Lower lobe of right lung (tissue), 2 donors: ENCODE measurements at regions not wholly inside any gene's neighbourhood (a gene's known extent, or its start where the extent isn't known, plus 50 kb on each side); places are given as distances from the start of the nearest gene placed in this dataset.

Source experiments
- ATAC-seq, 2 donors: fragments of 200-7000 bp; cut with Tn5 transposase; one replicate each; pipeline ENCODE4 v1.9.1; 2020 to 2022; ENCODE audit warnings: mild to moderate bottlenecking in 2 of 2, moderate library complexity in 2 of 2
- DNase-seq: peaks from one replicate; pipeline ENCODE4 v3.0.0-alpha.2; 2020
- H3K27ac ChIP-seq: fragments of 200-600 bp; one replicate; pipeline ENCODE4 v1.8.0; 2022
- H3K27me3 ChIP-seq: fragments of 200-600 bp; one replicate; pipeline ENCODE4 v1.8.0; 2022; ENCODE audit warnings: low read depth
- H3K36me3 ChIP-seq: fragments of 200-600 bp; one replicate; pipeline ENCODE4 v1.8.0; 2022; ENCODE audit warnings: mild to moderate bottlenecking
- H3K4me1 ChIP-seq: fragments of 200-600 bp; one replicate; pipeline ENCODE4 v1.8.0; 2022
- H3K4me3 ChIP-seq: fragments of 200-600 bp; one replicate; pipeline ENCODE4 v1.8.0; 2022; ENCODE audit warnings: mild to moderate bottlenecking
- H3K9me3 ChIP-seq: fragments of 200-600 bp; one replicate; pipeline ENCODE4 v1.8.0; 2022
- CTCF ChIP-seq: fragments of 200-600 bp; IDR thresholded peaks from one replicate; pipeline ENCODE4 v1.8.0; 2022; ENCODE audit warnings: antibody characterized with exemption, mild to moderate bottlenecking
- intact Hi-C: fragments of 100-400 bp; cut with DNase I; formaldehyde crosslinking; loops from one replicate; pipeline ENCODE4 v1.11.0; 2022
- donor health status: DM: no; HTN: yes; CAD: no; lungs with severe emphysema.

GRCh38 chr2:177320596-177320995 is 56.1 kb upstream of the NFE2L2 start:
- DNase-seq = no peak
- intact Hi-C loops = no loop called here
- no peaks in the 10 kb centered on the region for H3K9me3 ChIP-seq
- H3K4me3 ChIP-seq = no peak overlapping the region
- H3K36me3 ChIP-seq = no peaks in the 10 kb centered on the region
- no peak for ATAC-seq
- TF ChIP-seq CTCF = no peak
- H3K4me1 ChIP-seq = no peaks in the 10 kb centered on the region
- no peak overlapping the region for H3K27ac ChIP-seq
- no peaks in the 10 kb centered on the region for H3K27me3 ChIP-seq

- H3K36me3 ChIP-seq = no peaks in the 10 kb centered on the region
- no peaks in the 10 kb centered on the region for H3K27me3 ChIP-seq
- no peak overlapping the region for H3K4me3 ChIP-seq
- no peak for TF ChIP-seq CTCF
- H3K27ac ChIP-seq = no peak overlapping the region
- intact Hi-C loops = no loop called here
- no peaks in the 10 kb centered on the region for H3K4me1 ChIP-seq
- H3K9me3 ChIP-seq = no peaks in the 10 kb centered on the region
- ATAC-seq (peak; percentile 54 to 58), DNase-seq (no peak)
These were observed 58.3 kb upstream of the NFE2L2 start for GRCh38 chr2:177322801-177323261.

GRCh38 chr2:177324797-177325196 is 60.3 kb upstream of the NFE2L2 start:
- Histone ChIP-seq H3K27ac (no peak overlapping the region), H3K4me1 (no peaks in the 10 kb centered on the region), H3K27me3 (no peaks in the 10 kb centered on the region), H3K4me3 (no peak overlapping the region), H3K9me3 (no peaks in the 10 kb centered on the region), H3K36me3 (no peaks in the 10 kb centered on the region)
- DNase-seq = no peak
- intact Hi-C loops = no loop called here
- ATAC-seq = peak in 1 of 2 donors; percentile 5
- TF ChIP-seq CTCF = no peak

- no peak overlapping the region for H3K4me3 ChIP-seq
- no peaks in the 10 kb centered on the region for H3K9me3 ChIP-seq
- DNase-seq (no peak), ATAC-seq (peak; percentile 44 to 64)
- intact Hi-C loops = no loop called here
- no peak for TF ChIP-seq CTCF
- no peak overlapping the region for H3K27ac ChIP-seq
- no peaks in the 10 kb centered on the region for H3K27me3 ChIP-seq
- no peaks in the 10 kb centered on the region for H3K36me3 ChIP-seq
- no peaks in the 10 kb centered on the region for H3K4me1 ChIP-seq
These were observed 61.0 kb upstream of the NFE2L2 start for GRCh38 chr2:177325554-177325953.

- DNase-seq (no peak), ATAC-seq (peak in 1 of 2 donors; percentile 22)
- no peak for TF ChIP-seq CTCF
- intact Hi-C loops = no loop called here
- no peaks in the 10 kb centered on the region for H3K4me1 ChIP-seq
- H3K27me3 ChIP-seq = no peaks in the 10 kb centered on the region
- no peak overlapping the region for H3K27ac ChIP-seq
- no peaks in the 10 kb centered on the region for H3K36me3 ChIP-seq
- no peak overlapping the region for H3K4me3 ChIP-seq
- H3K9me3 ChIP-seq = no peaks in the 10 kb centered on the region
These were observed 61.5 kb upstream of the NFE2L2 start for GRCh38 chr2:177326005-177326404.

GRCh38 chr2:177326591-177326990 is 62.1 kb upstream of the NFE2L2 start:
- no peak overlapping the region for H3K27ac ChIP-seq
- intact Hi-C loops = no loop called here
- H3K4me1 ChIP-seq = peaks cover under 1% of the 10 kb centered on the region
- H3K27me3 ChIP-seq = no peaks in the 10 kb centered on the region
- ATAC-seq (no peak), DNase-seq (no peak)
- no peaks in the 10 kb centered on the region for H3K9me3 ChIP-seq
- no peaks in the 10 kb centered on the region for H3K36me3 ChIP-seq
- H3K4me3 ChIP-seq = no peak overlapping the region
- TF ChIP-seq CTCF = no peak
